Endothelial cell of umbilical vein (primary cell): ENCODE measurements at regions not wholly inside any gene's neighbourhood (a gene's known extent, or its start where the extent isn't known, plus 50 kb on each side); places are given as distances from the start of the nearest gene placed in this dataset.

Source experiments
- BruUV-seq: library from RNA; stranded (reverse); fragments of 400-500 nt; replicated peaks from 2 replicates; lab custom pipeline; 2021; lab: Mats Ljungman, UMichigan
- CTCF ChIA-PET: fragments of 300-600, 350-600 bp; sonication (Branson Sonifier 250); formaldehyde crosslinking; loops from one replicate; lab custom pipeline; 2021; ENCODE audit warnings: antibody characterized with exemption, inconsistent platforms; lab: Charles Lee
- POLR2A ChIA-PET: fragments of 300-600, 350-600 bp; sonication (Branson Sonifier 250); formaldehyde crosslinking; loops from one replicate; lab custom pipeline; 2021; ENCODE audit warnings: antibody characterized with exemption, inconsistent platforms; lab: Charles Lee
- DNase-seq: peaks from one replicate; pipeline ENCODE4 v3.0.0-alpha.2; 2011; ENCODE audit warnings: low read depth, low spot score
- FAIRE-seq: peaks from 2 replicates; lab custom pipeline; 2011; peaks lifted over from hg19 to GRCh38; lab: Jason Lieb, UNC
- H2AFZ ChIP-seq: 2 replicates; pipeline ENCODE4 v1.6.0; 2012; ENCODE audit warnings: low read depth, low read length, control low read depth, inconsistent platforms
- H3K27ac ChIP-seq: 2 replicates; pipeline ENCODE4 v1.5.1; 2011; ENCODE audit warnings: low read depth, mild to moderate bottlenecking, control low read depth, low read length, moderate library complexity; ENCODE audit not compliant: insufficient read depth
- H3K27me3 ChIP-seq, 2 experiments: 2 replicates each; pipeline versions ENCODE4 v1.6.0 to v1.6.1; 2011; ENCODE audit warnings: low read length in 2 of 2, mixed read lengths in 1 of 2; ENCODE audit not compliant: control insufficient read depth in 2 of 2, insufficient read depth in 2 of 2
- H3K36me3 ChIP-seq, 2 experiments: 2 replicates in 1 of 2; 3 replicates in 1 of 2; pipeline ENCODE4 v1.5.1; 2011; ENCODE audit warnings: low read length in 2 of 2, mild to moderate bottlenecking in 1 of 2, moderate library complexity in 1 of 2; ENCODE audit not compliant: control insufficient read depth in 2 of 2, insufficient read depth in 2 of 2; ENCODE audit errors: extremely low read depth in 1 of 2
- H3K4me1 ChIP-seq: 3 replicates; pipeline ENCODE4 v1.5.1; 2011; ENCODE audit warnings: mild to moderate bottlenecking, low read length; ENCODE audit not compliant: control insufficient read depth, insufficient read depth; ENCODE audit errors: extremely low read depth
- H3K4me2 ChIP-seq: 2 replicates; pipeline ENCODE4 v1.6.1; 2011; ENCODE audit warnings: low read length, control low read depth, mixed read lengths; ENCODE audit not compliant: insufficient read depth
- H3K4me3 ChIP-seq, 3 experiments: fragments of 200-600 bp in 1 of 3; sonication (generic), shearing (Covaris generic) in 1 of 3; replicated peaks in 1 of 3; 2 replicates each; pipeline ENCODE4 v1.5.1; 2011 to 2016; ENCODE audit warnings: control low read depth in 3 of 3, low read length in 3 of 3, mild to moderate bottlenecking in 2 of 3, inconsistent platforms in 1 of 3, low read depth in 1 of 3, moderate library complexity in 1 of 3; ENCODE audit not compliant: insufficient read depth in 1 of 3
- H3K79me2 ChIP-seq: 2 replicates; pipeline ENCODE4 v1.6.0; 2012; ENCODE audit warnings: low read length, inconsistent platforms; ENCODE audit not compliant: control insufficient read depth, insufficient read depth
- H3K9ac ChIP-seq: replicated peaks from 2 replicates; pipeline ENCODE3; 2011; ENCODE audit warnings: low read length, control low read depth; ENCODE audit not compliant: insufficient read depth; ENCODE audit errors: extremely low read depth
- H3K9me1 ChIP-seq: replicated peaks from 3 replicates; pipeline ENCODE4 v1.6.0; 2011; ENCODE audit warnings: mild to moderate bottlenecking, low read length; ENCODE audit not compliant: control insufficient read depth, insufficient read depth; ENCODE audit errors: extremely low read depth
- H3K9me3 ChIP-seq: replicated peaks from 2 replicates; pipeline ENCODE4 v1.5.1; 2012; ENCODE audit warnings: low read length, inconsistent platforms; ENCODE audit not compliant: control insufficient read depth, insufficient read depth
- H4K20me1 ChIP-seq: replicated peaks from 2 replicates; pipeline ENCODE3; 2011; ENCODE audit warnings: mild to moderate bottlenecking, low read length; ENCODE audit not compliant: control insufficient read depth, insufficient read depth; ENCODE audit errors: extremely low read depth
- EZH2 ChIP-seq: IDR thresholded peaks from 2 replicates; pipeline ENCODE4 v1.6.1; 2012; ENCODE audit warnings: borderline replicate concordance, low read depth, mild to moderate bottlenecking, moderate library complexity, low read length, inconsistent platforms; ENCODE audit not compliant: severe bottlenecking
- FOS ChIP-seq: IDR thresholded peaks from 2 replicates; pipeline ENCODE4 v1.6.1; 2011; ENCODE audit warnings: mild to moderate bottlenecking, low read length, moderate library complexity, borderline replicate concordance; ENCODE audit not compliant: insufficient read depth
- GATA2 ChIP-seq: IDR thresholded peaks from 2 replicates; pipeline ENCODE4 v1.7.0; 2011; ENCODE audit warnings: low read depth, mild to moderate bottlenecking, moderate library complexity, mixed read lengths, low read length; ENCODE audit not compliant: insufficient read length, insufficient read depth
- JUN ChIP-seq: IDR thresholded peaks from 2 replicates; pipeline ENCODE4 v1.6.1; 2011; ENCODE audit warnings: borderline replicate concordance, low read depth; ENCODE audit not compliant: insufficient read length, insufficient read depth
- MAX ChIP-seq: IDR thresholded peaks from 2 replicates; pipeline ENCODE4 v1.6.1; 2011; ENCODE audit not compliant: insufficient read depth, insufficient read length
- MYC ChIP-seq: IDR thresholded peaks from one replicate; pipeline ENCODE4 v1.6.1; 2011; ENCODE audit warnings: mild to moderate bottlenecking, low read depth, low read length
- POLR2A ChIP-seq: IDR thresholded peaks from 2 replicates; pipeline ENCODE4 v1.6.1; 2012; ENCODE audit warnings: low read depth, mild to moderate bottlenecking, control low read depth, low read length
- POLR2AphosphoS5 ChIP-seq: IDR thresholded peaks from 2 replicates; pipeline ENCODE4 v1.6.1; 2012; ENCODE audit warnings: low read depth, mild to moderate bottlenecking, control low read depth, low read length, moderate library complexity; ENCODE audit not compliant: insufficient read depth
- dilution Hi-C: fragments of 300-500 bp; cut with MboI; formaldehyde crosslinking; loops from one replicate; pipeline ENCODE4 v1.15.0; 2019; ENCODE audit warnings: low sequenced_read_pairs; ENCODE audit not compliant: extremely low pct_ligation_motif_present
- intact Hi-C: fragments of 100-400 bp; cut with micrococcal nuclease; formaldehyde crosslinking; loops from one replicate; pipeline ENCODE4 v1.10.0; 2022
- TF ChIP-seq, protein P1 (sequence below), 2 donors: IDR thresholded peaks; 1 replicate in 1 of 2; 2 replicates in 1 of 2; pipeline ENCODE4 v1.5.1; 2011; ENCODE audit warnings: low read length in 2 of 2, mild to moderate bottlenecking in 2 of 2, moderate library complexity in 2 of 2, control low read depth in 1 of 2, inconsistent platforms in 1 of 2, low read depth in 1 of 2; ENCODE audit not compliant: insufficient read depth in 1 of 2; ENCODE audit errors: extremely low read depth in 1 of 2

- Histone ChIP-seq H4K20me1 (no peaks in the 10 kb centered on the region), H3K27ac (no peak overlapping the region), H3K9me1 (no peaks in the 10 kb centered on the region), H2AFZ (no peak overlapping the region), H3K79me2 (no peaks in the 10 kb centered on the region), H3K27me3 (peaks cover 0 to 2% of the 10 kb centered on the region in 2 experiments), H3K9me3 (no peaks in the 10 kb centered on the region), H3K4me2 (no peak overlapping the region), H3K4me1 (no peaks in the 10 kb centered on the region), H3K36me3 (no peaks in the 10 kb centered on the region), H3K4me3 (no peak overlapping the region), H3K9ac (no peak overlapping the region)
- no peak for FAIRE-seq
- ChIA-PET POLR2A (no interaction called here), CTCF (no interaction called here)
- no peak for DNase-seq
- TF ChIP-seq, protein P1, sequence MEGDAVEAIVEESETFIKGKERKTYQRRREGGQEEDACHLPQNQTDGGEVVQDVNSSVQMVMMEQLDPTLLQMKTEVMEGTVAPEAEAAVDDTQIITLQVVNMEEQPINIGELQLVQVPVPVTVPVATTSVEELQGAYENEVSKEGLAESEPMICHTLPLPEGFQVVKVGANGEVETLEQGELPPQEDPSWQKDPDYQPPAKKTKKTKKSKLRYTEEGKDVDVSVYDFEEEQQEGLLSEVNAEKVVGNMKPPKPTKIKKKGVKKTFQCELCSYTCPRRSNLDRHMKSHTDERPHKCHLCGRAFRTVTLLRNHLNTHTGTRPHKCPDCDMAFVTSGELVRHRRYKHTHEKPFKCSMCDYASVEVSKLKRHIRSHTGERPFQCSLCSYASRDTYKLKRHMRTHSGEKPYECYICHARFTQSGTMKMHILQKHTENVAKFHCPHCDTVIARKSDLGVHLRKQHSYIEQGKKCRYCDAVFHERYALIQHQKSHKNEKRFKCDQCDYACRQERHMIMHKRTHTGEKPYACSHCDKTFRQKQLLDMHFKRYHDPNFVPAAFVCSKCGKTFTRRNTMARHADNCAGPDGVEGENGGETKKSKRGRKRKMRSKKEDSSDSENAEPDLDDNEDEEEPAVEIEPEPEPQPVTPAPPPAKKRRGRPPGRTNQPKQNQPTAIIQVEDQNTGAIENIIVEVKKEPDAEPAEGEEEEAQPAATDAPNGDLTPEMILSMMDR (IDR thresholded peaks at IDR 0.05; ENCODE audit: extremely low read depth in 1 of 2, insufficient read depth in 1 of 2, low read depth in 1 of 2, low read length in 2 of 2) = no peak
- TF ChIP-seq FOS (no peak), POLR2A (no peak), POLR2AphosphoS5 (no peak), EZH2 (no peak), MYC (no peak), GATA2 (no peak), JUN (no peak), MAX (no peak)
- dilution Hi-C loops = no loop called here
- intact Hi-C loops = loop anchor here (10.0 kb wide), 1 partner anchor 348 kb away; no protein-coding TSS in a partner anchor
- BruUV-seq = no TSS peak
Observed at GRCh38 chr1:177596485-177596884, 373.4 kb downstream of the SEC16B start.
